GM21367 (cell line): ENCODE measurements at regions not wholly inside any gene's neighbourhood (a gene's known extent, or its start where the extent isn't known, plus 50 kb on each side); places are given as distances from the start of the nearest gene placed in this dataset.

Experiments
- ATAC-seq: cut with Tn5 transposase; IDR thresholded peaks from one replicate; pipeline ENCODE4 v1.9.1; 2021; ENCODE audit not compliant: unreplicated experiment

DNA sequence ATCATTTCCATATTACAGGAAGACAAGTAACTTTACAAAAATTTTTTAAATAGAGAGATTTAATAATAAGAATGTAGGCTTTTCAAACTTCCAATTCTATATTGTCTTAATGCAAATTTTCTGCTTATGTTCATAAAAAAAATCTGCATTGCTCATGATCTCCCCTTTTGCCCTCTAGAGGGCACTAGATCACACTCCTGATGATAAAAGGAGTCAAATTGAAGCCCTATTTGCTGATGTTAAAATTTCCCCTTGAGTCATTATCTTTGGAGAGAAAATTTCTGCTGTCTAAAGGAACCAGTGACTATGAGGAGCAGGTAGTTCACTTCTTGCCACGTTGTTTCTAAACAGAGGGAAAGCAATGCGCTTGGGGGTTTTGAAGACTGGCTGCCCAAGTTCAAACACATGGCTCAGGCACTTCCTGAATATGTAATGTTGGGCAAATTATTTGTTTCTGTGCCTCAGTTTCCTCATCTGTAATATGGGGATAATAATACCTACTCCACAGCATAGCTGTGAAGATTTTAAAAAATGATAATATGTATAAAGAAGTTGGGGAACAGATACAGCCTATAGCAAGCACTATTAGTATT lies 874.2 kb downstream of the TFAP2A start:
- ATAC-seq, result no peak

DNA sequence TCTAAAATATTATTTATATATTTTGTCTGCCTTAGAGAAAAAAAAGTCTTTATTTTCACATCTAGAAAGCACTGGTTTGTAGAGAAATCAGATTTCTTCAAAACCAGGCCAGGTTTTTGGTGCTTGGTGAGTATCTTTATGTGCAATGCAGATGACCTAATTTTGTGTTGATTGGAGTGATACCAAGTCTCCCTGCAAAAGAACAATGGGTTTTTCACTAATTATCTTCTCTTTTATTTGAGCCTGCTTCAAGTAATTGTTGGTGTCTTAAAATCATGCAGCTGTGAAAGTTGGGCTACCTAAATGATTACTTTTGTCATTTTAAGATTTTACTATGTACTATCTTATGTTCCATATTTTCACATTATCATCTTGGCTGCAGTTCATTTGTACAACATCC lies 874.7 kb downstream of the TFAP2A start:
- no peak for ATAC-seq

DNA sequence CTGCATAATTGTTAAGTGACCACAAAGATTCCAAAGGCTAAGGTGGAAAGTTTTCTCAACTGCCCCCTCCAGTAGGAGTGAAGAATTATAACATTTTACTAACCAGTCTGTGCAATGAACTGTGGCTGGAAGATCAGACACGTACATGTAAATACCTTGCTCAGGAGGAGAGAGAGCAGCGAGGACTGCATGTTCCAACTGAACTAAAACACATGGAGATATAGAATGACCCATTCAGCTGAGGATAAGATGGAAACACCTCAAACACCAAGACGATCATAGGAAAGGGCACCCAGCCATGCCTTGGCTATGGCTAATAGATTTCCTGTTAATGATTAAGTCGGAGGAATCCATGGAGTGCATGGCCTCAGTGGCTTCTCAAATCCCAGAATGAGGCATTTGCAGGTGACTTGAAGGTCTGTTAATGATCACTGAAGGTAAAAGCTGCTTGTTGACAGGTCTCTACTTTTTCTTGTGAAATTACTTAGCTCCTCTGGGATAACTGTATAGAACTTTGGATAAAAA lies 875.6 kb downstream of the TFAP2A start:
- no peak for ATAC-seq

DNA sequence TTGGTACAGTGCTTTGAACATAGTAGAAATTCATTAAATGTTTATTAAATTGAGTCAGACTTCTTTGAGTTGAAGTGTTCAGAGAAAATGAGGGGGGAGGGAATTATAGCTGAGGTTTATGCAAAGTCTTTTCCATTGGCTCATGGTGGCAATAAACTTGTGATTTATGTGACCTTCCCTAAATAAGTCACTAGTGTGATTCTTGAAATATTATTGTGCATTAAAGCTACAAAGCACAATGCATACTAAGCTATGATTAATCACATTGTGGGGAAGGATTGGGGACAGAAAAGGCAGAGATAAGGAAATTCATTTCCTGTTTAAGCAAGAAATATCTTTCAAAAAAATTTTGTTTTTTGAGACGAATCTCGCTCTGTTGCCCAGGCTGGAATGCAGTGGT lies 877.5 kb downstream of the TFAP2A start:
- ATAC-seq, result no peak

DNA sequence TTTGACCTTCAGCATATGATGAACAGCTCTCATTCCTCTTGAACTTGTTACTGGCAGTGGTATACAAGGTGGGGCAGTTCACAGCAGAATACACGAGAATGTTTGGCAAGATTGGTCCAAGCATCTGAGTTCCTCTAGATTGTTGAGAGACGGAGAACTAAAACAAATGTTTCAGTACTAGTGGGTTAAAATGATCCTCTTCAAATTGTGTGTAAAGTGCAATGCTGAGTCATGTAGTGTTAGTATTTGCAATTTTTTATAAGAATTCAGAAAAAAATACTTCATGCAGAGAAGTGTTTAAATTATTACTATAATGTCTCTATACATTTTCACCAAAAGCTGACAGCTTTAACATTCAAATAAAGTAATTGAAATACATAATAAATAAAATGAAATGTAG lies 879.8 kb downstream of the TFAP2A start:
- no peak for ATAC-seq

DNA sequence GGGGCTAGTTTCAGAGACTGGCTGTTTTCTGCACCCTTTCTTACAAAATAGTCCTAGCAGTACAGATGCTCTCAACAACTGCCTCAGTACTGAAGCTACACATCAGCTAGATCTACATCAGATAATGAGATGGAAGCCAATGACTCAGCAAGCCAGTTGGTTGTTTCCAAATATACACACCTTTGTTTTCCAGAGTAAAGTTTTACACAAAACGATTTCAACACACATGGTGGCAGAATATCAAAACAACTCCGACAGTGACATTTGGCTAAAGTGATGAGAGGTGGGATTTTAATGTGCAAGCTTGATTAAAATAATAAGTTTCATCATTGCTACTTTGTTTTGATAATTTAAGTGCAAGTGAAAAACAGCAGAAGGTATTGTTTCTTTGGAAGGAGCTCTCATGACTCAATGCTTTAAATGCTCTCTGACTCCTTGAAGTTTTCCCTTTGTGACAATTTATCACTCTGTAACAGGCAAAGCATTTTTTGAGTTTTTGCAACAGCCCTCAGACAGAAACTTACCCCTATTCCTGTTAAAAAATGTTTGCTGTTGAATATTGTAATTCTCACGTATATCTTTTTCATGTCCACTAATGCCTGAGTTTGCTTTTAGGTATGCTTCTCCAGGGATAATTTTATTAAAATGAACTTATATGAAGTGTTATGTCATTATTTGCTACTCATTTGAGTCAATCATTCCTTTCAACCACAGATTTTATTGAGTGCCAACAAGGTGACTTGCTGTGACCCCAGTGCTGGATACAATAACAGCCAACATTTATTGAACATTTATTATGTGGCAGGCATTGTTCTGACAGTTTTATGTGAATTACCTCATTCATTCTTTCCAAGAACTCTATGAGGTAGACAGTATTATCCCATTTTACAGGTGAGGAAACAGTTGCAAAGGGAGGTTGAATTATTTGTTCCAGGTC lies 882.0 kb downstream of the TFAP2A start:
- ATAC-seq, result no peak

DNA sequence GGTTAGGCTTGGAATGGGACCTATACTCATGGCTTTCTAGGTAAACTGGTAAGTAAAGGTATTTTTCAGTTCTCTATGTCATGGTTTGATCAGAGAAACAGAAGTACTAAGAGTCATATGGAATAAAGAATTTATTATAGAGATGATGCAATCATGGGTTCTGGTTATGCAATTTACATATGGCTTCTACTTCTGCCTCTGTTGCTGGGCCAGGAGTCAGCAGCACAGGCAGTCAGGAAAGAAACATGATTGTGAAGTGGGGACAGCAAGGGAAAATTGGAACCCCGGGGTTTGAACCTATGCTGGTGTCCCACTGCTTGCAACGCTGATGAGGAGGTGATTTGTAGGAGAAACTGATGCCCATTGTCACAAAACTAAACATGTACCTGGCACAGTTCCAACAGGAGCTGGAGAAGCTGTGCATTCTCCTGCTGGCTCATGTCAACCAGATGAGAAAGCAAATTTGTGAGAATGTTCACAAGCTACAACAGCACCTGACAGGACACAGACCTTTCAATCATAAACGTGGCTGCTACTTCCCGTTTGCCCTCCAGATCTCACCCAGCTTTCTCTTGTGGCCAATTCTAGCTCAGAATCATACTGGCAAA lies 887.1 kb downstream of the TFAP2A start:
- no peak for ATAC-seq

DNA sequence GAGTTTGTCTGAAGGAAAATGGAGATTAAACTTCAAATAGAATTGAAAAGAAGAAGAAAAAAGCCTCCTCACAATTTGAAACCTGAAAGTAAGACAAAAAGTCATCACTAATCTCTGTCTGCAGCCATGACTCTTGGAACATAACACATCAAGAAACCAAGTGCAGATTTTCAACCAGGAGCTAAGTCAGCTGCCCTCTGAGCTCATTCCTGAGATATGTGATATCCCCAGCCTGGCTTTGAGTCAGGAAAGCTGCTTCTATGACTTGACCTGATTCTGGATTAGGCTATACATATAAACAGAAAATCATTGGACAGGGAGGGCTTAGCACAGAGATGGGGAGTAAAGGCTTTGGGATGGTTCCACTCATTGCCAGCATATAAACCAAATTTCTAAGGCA lies 891.4 kb downstream of the TFAP2A start:
- no peak for ATAC-seq

DNA sequence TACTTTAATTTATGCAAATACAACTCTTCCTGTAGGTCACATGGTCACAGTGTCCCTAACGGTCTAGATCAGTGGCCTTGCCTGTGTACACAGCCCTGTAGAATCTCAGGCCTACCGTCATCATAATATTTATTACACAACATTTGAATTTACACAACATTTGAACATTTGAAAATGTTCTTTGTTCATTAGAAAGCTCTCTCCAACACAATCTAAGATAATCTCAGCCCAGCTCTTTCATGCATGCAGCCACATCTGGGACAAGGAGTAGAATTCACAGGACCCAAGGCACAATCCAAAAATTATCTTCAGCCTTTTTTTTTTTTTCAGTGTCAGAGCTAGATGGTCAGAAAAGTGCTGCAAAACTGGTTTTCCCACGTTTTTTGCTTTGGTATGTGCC lies 892.8 kb downstream of the TFAP2A start:
- ATAC-seq, result no peak

DNA sequence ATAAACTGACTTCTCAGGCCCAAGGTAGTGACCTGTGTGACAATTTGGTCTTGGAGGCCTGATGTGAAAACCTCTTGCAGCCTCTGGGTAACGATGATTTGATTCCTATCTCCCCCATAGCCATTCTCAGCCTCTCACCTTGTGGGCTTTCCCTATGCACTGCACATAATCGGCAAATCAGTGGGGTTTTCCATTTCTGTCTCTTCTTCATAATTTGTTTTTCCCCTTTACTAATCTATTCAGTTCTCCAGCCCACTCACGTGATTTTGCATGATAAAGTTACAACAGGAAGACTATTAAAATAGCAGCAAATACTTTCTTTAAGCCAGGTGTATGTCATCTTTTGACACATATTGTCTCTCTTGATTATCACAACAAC lies 893.7 kb downstream of the TFAP2A start:
- no peak for ATAC-seq

DNA sequence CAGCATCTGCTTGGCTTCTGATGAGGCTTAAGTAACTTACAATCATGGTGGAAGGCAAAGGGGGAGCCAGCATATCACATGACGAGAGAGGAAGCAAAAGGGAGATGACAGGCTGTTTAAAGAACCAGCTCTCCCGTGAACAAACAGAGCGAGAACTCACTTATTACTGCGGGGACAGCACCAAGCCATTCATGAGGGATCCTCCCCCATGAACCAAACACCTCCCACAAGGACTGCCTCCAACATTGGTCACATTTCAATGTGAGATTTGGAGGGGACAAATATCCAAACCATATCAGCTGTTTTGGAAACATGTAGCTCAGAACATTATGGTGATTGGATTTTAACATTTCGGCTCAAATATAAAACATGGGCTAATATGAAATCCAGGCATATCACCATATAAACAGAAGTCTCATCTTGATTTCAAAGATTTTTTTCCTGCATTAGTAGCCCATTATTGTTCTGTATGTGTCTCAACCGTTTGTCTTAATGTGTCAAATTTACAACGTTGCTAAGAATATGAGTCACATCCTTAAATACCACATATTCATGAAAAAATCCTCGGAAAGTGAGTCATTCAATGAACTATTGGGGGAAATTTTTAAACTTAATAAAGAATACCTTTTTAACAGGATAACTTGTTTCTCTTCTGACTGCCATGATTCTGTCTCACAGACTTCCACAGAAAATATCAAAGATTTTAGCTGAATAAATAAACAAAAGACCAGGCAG lies 894.3 kb downstream of the TFAP2A start:
- ATAC-seq, result no peak

DNA sequence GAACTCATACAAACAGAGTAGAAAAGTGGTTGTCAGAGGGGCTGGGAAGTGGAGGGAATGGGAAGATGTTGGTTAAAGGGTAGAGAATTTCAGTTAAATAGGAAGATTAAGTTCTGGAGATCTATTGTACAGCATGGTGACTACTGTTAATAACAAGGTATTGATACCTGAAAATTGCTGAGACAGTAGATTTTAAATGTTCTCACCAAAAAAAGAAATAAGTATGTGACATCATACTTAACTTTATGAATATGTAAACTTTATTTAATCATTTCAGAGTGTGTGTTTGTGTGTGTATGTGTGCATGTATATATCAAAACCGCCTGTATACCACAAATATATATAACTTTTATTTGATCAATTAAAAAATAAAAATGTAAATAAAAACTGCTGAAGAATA lies 896.4 kb downstream of the TFAP2A start:
- ATAC-seq, result no peak

DNA sequence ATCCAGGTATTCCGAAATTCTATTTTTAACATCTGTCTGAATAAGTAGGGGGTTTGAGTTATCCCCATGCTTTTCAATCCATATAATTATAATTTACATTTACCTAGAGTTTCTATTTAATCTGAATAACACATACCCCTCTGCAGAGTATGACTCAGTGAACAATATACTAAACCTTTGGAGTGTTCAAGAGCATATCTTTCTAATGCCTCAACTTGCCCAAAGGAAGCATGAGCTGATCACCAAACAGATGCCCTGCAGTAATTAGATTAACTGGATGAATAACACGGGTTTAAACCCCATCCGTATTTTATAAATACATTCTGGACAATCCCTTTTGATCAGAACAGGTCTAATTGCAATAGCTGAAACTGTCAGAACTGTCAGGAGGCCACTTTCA lies 897.1 kb downstream of the TFAP2A start:
- ATAC-seq, result no peak

DNA sequence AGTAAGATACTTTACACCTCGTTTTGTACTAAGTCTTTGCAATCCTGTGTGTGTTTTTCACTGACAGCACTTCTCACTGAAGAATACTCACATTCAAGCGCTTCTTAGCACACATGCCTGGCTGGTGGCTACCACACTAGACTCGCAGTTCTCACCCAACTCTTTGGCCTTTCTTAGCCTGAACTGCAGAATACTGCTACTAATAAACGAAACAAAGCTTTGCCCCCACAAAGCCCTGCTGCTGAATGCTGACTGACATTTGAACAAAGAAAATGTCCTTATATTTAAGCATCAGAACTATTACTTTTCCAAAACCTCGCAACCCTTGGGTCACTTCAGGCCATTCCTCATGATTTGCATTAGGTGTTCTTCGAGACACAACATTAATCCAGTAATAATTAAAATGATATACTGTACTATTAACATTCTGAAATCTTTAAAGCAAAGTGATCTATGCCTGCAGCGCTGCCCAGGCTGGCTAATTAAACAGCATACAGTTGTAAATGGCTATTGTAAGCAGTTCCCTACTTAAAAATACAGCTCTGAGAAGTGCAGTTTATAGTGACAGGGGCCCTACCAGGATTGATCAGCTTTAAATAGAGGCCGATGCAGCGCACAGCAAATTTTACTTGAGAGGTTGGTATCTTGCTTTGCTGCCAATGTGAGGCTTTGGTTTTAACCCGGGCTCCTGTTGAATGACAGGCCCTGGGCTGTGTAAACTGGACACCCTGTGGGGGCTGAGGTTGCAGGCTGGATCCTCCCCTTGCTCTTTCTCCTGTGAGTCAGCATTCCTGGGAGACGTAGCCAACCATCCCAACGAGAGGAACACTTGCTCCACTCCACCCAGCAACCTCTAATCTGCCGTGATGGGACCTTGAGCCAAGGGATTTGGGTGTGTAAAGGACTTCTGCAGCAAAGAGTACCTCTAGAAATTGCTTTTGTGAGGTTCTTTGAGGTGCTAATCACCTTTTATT lies 899.0 kb downstream of the TFAP2A start:
- ATAC-seq, result no peak

DNA sequence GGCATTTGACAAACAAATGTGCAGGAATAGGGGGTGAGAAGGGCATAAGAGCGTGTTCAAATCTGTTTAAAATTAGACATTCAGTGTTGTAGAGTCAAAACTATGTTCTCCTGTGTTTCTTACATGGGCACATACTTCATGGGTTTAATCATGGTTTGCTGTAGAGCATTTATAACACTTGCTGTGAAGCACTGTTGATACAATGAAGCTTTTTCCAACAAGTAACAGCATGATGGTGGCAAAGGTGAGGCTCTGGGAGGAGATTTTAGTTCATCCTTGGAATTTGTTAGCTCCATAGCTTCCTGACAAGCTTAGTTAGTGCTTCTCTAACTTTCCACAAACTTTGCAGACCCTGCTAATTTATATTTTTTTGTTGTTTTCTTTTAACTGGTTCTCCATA lies 900.7 kb downstream of the TFAP2A start:
- ATAC-seq, result no peak

DNA sequence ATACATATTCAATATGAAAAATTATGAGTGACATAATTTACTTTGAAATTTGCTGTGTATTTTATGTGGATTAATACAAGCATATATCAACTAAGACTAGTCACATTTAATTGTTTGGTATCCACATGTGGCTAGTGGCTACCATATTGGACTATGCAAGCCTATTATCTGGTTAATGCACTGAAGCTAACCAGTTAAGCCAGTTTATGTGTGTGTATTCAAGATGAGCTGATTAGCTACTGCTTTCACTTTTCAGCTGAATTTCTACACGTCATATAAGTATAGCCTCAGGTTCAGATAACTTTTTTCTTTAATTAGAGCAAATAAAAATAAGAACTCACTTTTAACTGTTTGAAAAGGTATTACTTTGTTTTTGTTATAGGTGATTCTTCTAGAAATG lies 903.7 kb downstream of the TFAP2A start:
- no peak for ATAC-seq

DNA sequence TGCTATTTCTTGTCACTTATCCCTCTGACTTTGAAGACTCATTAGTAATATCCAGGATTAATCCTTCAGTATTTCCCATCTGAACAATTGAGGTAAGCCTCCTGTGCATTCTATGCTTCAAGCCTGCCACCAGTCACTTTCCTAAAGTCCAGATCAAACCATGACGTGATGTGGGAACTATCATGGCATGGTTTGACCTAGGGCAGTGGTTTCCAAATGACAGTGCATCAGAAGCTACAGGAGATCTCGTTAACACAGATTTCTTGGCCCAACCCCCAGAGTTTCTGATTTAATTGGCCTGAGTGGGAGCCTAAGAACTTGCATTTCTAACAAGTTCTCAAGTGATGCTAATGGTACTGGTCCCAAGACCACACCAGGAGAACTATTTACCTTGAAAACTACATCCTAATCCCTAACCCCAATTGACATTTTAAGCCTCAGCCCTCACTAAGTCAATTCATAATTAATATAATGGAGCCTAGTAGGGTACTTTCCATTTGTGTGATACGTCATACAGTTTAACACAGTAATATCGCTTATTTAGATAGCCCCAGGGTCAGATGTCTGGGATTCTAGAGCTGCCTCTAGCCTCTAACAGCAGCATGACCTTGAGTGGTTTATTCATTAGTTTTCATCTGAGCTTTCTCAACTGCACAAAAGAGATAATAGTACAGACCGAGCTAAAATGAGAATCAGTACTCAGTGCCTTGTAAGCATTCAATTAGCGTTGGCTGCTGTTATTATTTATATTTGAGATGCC lies 907.6 kb downstream of the TFAP2A start:
- no peak for ATAC-seq

DNA sequence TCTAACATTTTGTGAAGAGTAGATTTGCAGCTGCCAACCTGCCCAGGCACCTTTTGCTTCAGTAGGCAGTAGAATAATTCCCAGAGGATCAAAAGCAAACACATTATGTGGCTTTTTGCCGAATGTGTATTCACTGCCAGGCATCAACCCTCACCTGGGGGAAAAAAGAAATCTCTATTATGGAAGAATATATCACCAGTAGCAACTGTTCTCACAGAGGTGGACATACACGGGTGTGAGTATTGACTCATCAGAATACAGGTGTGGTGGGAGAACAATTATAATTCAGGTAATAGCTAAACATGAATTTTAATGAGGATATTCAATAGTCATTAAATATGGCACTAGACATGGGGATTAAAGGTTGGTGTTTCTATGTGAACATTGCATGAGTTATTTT lies 910.7 kb downstream of the TFAP2A start:
- no peak for ATAC-seq

DNA sequence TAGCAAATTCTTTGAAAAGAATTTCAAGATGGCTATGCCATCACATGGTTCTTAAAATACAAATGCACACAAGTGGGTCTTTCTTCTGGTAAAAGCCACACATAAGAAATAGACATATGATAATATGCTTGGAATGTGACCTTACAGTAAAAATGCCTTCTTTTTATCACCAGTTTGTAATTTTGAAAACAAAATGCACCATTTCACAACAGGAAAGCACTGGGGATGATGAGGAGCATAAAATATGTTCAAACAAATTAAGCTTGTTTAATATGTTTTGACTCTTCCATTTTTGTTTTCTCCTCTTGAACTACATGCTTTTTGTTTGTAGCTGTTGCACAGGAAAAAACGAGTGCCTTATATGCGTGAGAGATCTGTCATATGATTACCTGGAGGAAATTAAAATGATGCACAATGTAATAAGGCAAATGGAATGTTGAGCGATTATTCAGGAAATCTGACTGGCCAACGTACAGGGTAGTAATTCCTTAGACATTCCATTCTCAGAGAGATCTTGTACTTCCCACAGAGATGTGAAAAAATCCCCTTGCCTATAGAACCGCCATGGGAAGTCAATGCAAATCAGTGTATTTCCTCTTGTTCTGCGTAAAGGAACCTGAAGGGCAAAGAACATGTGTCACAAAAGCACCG lies 911.6 kb downstream of the TFAP2A start:
- no peak for ATAC-seq
